ENCODE measurements at regions not wholly inside any gene's neighbourhood (a gene's known extent, or its start where the extent isn't known, plus 50 kb on each side); places are given as distances from the start of the nearest gene placed in this dataset.

GRCh38 chr5:68352166-68352565 is 136.6 kb downstream of the PIK3R1 start:
- no peaks in the 10 kb centered on the region for H3F3A ChIP-seq (replicated peaks; ENCODE audit: insufficient read depth)
- peaks cover 0 to 3% of the 10 kb centered on the region in 2 experiments; a peak in 1 of 4 replicates for H3K4me1 ChIP-seq (ENCODE audit: control insufficient read depth in 1 of 2, insufficient read depth in 2 of 2, low read depth in 1 of 2, low read length in 1 of 2)
- 52% methylated on average over 3 of the region's 3 CpGs for WGBS (ENCODE audit: low lambda C conversion rate)
- H3K27ac ChIP-seq (ENCODE audit: low read depth in 2 of 2, low read length in 1 of 2), result no peak overlapping the region
- no peak for DNase-seq
- no peaks in the 10 kb centered on the region for H3K9me2 ChIP-seq
- H4K20me1 ChIP-seq (ENCODE audit: insufficient read depth), result no peaks in the 10 kb centered on the region
- TF ChIP-seq RAD21 (IDR thresholded peaks at IDR 0.05; ENCODE audit: low read length) (no peak), SMC3 (IDR thresholded peaks at IDR 0.05; ENCODE audit: low read depth, low read length) (no peak), RFX5 (IDR thresholded peaks at IDR 0.05; ENCODE audit: low read length) (no peak), USF1 (IDR thresholded peaks at IDR 0.05; ENCODE audit: borderline replicate concordance, low read depth) (no peak), POLR2AphosphoS5 (IDR thresholded peaks at IDR 0.05; ENCODE audit: low read depth, low read length) (no peak), FOXM1 (IDR thresholded peaks at IDR 0.05; ENCODE audit: low read depth) (no peak), GATA2 (CRISPR knock-in tag; IDR thresholded peaks at IDR 0.05) (no peak), GABPA (IDR thresholded peaks at IDR 0.05; ENCODE audit: low read depth) (no peak), ZBTB33 (IDR thresholded peaks at IDR 0.05; ENCODE audit: borderline replicate concordance, low read depth) (no peak)
- no peak overlapping the region for H3K4me2 ChIP-seq
- H3K4me3 ChIP-seq (ENCODE audit: low read depth in 2 of 2, low read length in 1 of 2), result no peak overlapping the region
- H3K79me2 ChIP-seq (ENCODE audit: insufficient read depth), result no peaks in the 10 kb centered on the region
- no peak overlapping the region for H2AFZ ChIP-seq (ENCODE audit: low read depth)
- no peaks in the 10 kb centered on the region for H3K36me3 ChIP-seq (replicated peaks in 1 of 2; ENCODE audit: control insufficient read depth in 1 of 2, insufficient read depth in 2 of 2, low read length in 1 of 2)
- POLR2A ChIA-PET, result no interaction called here
- no peaks in the 10 kb centered on the region for H3K27me3 ChIP-seq (ENCODE audit: insufficient read depth)
- no peak overlapping the region for H3K9ac ChIP-seq
- H3K9me3 ChIP-seq, result no peaks in the 10 kb centered on the region
- CTCF ChIA-PET, result no interaction called here

GRCh38 chr5:68353605-68354004 is 138.0 kb downstream of the PIK3R1 start:
- Histone ChIP-seq H3K27me3 (ENCODE audit: insufficient read depth) (no peaks in the 10 kb centered on the region), H3K4me3 (ENCODE audit: low read depth in 2 of 2, low read length in 1 of 2) (no peak overlapping the region), H4K20me1 (ENCODE audit: insufficient read depth) (no peaks in the 10 kb centered on the region), H3K9me2 (no peaks in the 10 kb centered on the region), H3K79me2 (ENCODE audit: insufficient read depth) (no peaks in the 10 kb centered on the region), H3K4me2 (no peak overlapping the region), H3F3A (replicated peaks; ENCODE audit: insufficient read depth) (no peaks in the 10 kb centered on the region), H3K4me1 (ENCODE audit: control insufficient read depth in 1 of 2, insufficient read depth in 2 of 2, low read depth in 1 of 2, low read length in 1 of 2) (peaks cover 0 to 3% of the 10 kb centered on the region in 2 experiments; a peak in 1 of 4 replicates), H3K9ac (no peak overlapping the region), H3K27ac (ENCODE audit: low read depth in 2 of 2, low read length in 1 of 2) (no peak overlapping the region), H2AFZ (ENCODE audit: low read depth) (no peak overlapping the region), H3K9me3 (no peaks in the 10 kb centered on the region), H3K36me3 (replicated peaks in 1 of 2; ENCODE audit: control insufficient read depth in 1 of 2, insufficient read depth in 2 of 2, low read length in 1 of 2) (no peaks in the 10 kb centered on the region)
- ChIA-PET POLR2A (no interaction called here), CTCF (no interaction called here)
- 83% methylated on average over 5 of the region's 5 CpGs for WGBS (ENCODE audit: low lambda C conversion rate)
- no peak for TF ChIP-seq CHD2 (IDR thresholded peaks at IDR 0.05; ENCODE audit: low read length, partially characterized antibody)
- TF ChIP-seq MEF2A (IDR thresholded peaks at IDR 0.05; ENCODE audit: borderline replicate concordance, low read depth), result no peak
- TF ChIP-seq TEAD4 (IDR thresholded peaks at IDR 0.05; ENCODE audit: borderline replicate concordance, insufficient read depth), result no peak
- no peak for TF ChIP-seq USF1 (IDR thresholded peaks at IDR 0.05; ENCODE audit: borderline replicate concordance, low read depth)
- no peak for TF ChIP-seq POLR2AphosphoS5 (IDR thresholded peaks at IDR 0.05; ENCODE audit: low read depth, low read length)
- no peak for TF ChIP-seq EZH2phosphoT487 (IDR thresholded peaks at IDR 0.05; ENCODE audit: borderline replicate concordance, low read depth)
- TF ChIP-seq SIN3A (IDR thresholded peaks at IDR 0.05; ENCODE audit: borderline replicate concordance, low read depth, low read length), result no peak
- TF ChIP-seq GABPA (IDR thresholded peaks at IDR 0.05; ENCODE audit: low read depth), result no peak
- TF ChIP-seq RFX5 (IDR thresholded peaks at IDR 0.05; ENCODE audit: low read length), result no peak
- TF ChIP-seq TAF1 (IDR thresholded peaks at IDR 0.05; ENCODE audit: borderline replicate concordance, low read depth, low read length), result no peak
- no peak for TF ChIP-seq TCF12 (IDR thresholded peaks at IDR 0.05)
- no peak for DNase-seq
